ENCODE measurements at regions not wholly inside any gene's neighbourhood (a gene's known extent, or its start where the extent isn't known, plus 50 kb on each side); places are given as distances from the start of the nearest gene placed in this dataset.
A peak's percentile ranks its signal among the peaks of the same experiment; 100 is the strongest.

GRCh38 chr5:103374473-103374963 lies 116.0 kb downstream of the MACIR start:
- no peak for DNase-seq

DNA sequence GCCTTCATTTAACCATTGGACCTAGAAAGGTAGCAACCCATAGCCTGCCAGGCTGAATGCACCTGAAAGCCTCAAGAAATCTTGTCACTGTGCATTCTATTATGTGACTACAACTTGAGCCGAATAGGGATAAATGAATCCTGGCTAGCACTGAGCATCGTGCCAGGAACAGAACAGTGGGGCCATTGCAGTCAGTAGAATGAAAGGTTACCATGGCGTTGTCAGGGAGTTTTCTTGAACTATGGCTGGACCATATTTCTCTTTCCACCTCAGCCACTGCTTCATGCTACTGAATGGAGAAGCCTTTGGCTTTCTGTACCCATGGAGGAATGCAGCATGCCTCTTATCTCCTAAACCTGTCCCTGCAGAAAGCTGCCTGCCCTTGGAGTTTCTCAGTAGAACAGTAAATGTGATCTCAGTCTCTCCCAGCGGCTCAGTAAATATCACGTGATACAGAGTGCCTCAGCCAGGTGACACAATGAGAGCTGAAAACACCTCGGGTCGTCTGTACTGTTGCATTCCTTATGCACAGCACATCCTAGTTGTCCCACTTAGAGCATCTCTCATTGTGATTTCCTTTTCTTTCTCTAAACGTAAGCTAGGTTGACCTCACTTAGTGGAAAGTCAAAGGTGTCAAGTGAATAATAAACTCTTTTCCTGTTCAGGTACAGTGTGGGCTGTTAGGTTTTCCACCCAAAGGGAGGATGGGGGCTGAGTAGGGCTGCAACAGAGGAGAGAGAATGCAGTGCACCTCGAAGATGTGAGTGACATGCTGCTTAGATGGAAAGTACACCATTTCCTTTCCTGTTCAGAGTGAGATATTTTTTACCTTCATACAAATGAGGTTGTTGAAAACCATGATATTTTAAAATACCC lies 115.3 kb downstream of the MACIR start:
- no peak for DNase-seq

- no peak for DNase-seq
These were observed 112.6 kb downstream of the MACIR start for GRCh38 chr5:103371046-103371607.

GRCh38 chr5:103369125-103370120 lies 110.9 kb downstream of the MACIR start:
- peak; percentile 88 for DNase-seq

DNA sequence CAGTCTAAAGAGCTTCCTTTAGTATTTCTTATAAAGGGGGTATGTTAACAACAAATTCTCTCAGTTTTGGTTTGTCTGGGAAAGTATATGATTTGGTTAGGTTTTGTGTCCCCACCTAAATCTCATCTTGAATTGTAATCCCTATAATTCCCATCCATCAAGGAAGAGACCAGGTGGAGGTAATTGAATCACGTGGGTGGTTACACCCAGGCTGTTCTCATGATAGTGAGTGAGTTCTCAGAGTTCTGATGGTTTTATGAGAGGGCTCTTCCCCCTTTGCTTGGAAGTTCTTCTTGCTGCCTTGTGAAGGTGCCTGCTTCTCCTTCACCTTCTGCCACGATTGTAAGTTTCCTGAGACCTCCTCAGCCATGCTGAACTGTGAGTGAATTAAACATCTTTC lies 109.1 kb downstream of the MACIR start:
- DNase-seq = no peak

GRCh38 chr5:103366918-103367549 lies 108.5 kb downstream of the MACIR start:
- DNase-seq = no peak

DNA sequence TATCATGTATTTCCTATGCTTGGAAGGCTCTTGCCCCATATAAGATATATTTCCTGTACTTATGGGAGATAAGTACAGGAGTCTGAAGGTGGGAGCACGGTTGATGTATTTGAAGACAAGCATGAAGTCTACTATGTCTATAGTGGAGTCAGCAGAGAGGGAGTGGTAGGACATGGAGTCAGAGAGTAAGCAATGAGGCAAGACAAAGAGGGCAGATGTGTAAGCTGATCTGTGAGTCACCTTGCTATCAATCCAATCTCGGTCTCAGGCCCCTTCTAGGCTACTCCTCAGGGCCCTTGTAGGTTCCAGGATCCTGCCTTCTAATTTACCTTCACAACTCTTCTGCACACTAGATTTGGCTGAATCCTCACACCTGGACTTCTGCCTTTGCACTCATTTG lies 105.5 kb downstream of the MACIR start:
- no peak for DNase-seq

DNA sequence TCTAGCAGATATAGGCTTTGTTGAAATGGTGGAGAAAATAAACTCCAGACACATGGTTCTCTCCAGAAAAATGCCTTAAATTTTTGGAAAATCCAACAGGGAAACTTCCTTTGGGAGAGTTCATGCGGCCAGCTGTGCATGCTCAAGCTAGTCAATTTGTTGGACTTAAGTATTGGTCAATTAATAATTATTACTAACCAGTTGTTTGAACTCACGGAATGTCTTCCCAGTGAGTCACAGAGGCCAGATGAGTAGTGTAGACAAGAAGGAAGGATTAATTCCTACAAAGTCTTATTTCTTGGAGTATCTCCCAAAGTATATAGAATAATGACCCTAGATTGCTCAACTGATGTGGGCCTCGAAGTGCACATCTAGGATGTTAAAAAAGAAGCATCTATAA lies 103.6 kb downstream of the MACIR start:
- no peak for DNase-seq

DNA sequence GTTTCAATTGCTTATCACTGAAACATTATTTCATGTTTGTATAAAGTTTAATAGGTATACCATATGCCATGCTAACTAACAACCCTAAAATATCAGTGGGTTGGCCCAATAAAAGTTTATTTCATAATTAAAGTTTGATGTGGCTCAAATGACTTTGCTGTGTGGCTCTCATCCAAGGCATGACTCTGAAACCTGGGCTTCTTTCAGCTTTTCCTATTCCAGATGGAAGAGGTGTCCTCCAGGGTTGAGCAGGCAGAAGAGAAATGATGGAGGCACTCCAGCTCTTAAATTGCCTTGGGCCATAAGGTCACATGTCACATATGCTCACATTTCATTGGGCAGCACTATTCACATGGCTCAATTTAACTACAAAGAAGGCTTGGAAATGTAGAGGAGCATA lies 101.9 kb downstream of the MACIR start:
- DNase-seq = no peak

DNA sequence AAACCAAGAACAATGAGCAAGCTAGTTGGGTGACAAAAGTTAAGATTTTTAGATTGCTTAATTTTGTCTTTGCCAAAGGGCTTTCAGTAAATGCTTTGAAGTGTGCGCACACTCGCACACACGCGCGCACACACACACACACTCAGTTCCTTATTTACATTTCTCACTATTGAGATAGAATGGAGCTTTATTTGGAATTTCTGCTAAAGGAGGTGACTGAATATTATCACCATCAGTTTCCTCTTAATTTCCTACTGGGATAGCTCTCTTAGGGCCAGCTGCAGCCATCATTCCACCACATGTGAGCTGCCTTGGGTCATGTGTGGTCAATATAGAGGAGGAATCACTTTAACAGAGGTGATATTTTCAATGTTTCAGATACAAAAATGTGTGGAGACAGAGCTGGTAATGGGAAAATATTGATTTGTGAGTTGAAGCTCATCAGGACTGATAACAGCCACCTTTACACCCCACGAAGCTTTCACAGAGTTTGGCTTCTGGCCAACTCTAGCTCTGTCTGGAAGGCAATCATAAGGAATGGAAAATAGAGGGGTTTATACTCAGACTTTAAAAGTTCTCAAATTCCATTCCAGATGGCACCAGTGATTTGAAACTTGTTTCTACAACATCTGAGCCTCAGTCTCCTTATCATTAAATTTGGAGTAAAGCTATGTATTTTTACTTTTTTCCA lies 99.9 kb downstream of the MACIR start:
- no peak for DNase-seq

GRCh38 chr5:103357636-103358035 lies 99.1 kb downstream of the MACIR start:
- DNase-seq = no peak

DNA sequence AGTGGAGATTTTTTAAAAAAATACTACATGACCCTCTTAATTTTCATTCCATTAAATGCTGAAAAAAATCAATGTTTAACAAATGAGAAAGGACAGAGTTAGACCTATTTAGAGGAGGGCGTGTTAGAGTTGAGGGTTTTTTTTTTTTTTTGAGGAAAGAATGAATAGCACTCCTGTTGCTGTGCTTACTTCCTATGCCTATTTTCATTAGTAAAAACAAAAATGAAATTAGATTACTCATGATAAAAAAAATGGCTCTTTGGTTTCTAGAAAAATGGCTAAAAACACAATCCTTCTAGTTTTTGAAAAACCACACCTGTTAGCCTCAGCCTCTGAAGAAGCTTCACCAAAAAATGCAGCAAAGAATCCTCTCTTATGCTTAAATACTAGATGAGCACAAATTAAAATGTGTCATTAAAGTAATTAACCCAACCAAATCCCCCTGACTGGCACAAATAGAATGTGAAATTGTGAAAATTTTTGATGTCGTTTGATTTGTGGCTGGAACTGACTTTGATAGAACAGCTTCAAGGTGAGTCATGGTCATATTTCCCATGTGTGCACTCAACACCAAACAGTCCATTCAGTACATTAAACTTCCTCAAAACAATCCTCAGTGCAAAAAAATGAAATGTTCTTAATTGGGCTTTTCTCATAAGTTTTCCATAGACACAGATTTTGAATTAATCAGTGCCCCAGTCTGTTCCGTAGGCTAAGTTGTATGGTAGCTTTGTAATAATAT lies 98.0 kb downstream of the MACIR start:
- DNase-seq = no peak

DNA sequence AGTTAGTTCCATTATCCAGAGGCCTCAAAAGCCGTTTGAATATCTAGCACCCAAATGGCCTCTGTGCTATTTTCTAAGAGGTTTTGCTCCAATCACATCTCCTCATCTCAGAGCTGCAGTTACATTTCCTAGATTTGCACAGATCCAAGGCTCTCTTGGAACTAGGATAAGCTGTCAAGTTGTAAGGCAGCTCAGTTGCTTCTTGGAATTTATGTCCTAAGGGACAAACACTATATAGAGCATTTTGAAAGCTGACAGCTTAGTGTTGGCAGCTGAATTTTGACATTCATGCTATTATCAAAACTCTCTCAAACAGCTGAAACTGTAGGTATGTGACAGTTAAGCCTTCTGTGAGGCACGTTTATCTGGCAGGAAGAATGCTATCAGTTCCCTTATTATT lies 97.0 kb downstream of the MACIR start:
- DNase-seq = no peak

DNA sequence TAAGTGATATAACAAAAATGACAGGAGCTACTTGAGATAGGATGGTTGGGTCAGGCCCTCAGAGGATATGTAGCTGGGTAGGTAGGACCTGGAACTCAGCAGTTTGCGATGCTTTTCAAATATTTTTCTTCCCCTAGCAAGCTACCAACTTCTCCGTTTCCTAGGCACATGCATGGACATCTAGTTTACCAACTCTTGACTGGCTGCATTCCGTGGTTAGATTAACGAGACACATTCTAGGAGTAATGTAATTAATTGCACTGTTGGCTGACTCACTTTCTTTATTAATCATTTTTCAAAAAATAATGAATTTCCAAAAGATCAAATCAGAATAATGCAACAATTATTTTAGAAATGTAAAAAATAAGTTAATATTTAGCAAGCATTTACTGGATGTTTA lies 95.9 kb downstream of the MACIR start:
- DNase-seq = no peak

- no peak for DNase-seq
These were observed 95.0 kb downstream of the MACIR start for GRCh38 chr5:103353581-103353980.

- no peak for DNase-seq
These were observed 89.3 kb downstream of the MACIR start for GRCh38 chr5:103347716-103348423.

DNA sequence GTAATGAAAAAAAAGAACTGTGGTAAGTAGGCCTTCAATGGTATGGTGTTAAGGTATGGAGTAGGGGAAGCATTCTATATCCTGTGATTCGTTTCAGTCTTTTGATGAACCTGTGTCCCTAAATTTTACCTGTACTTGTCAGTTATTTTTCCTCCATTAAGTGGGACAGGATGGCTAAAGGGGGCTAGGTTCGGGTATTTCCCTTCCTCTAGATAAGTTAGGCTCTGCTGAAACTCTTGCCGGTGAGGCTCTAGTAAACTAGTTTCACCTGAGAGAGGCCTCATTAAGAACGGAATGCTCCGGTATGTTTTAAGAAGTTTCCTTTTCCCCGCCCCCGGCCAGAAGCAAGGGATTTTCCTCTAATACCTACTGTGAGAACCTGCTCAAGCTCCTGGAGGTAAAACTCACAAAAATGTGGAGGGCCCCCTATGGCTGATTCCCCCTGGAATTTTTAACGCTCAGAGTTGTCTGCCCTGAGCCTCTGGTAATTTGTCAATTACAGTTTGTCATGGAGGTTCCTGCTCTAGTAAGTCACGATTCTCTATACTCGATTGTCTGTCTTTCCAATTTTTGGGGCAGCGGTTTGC lies 87.7 kb downstream of the MACIR start:
- no peak for DNase-seq

GRCh38 chr5:103345461-103345860 lies 86.9 kb downstream of the MACIR start:
- no peak for DNase-seq

DNA sequence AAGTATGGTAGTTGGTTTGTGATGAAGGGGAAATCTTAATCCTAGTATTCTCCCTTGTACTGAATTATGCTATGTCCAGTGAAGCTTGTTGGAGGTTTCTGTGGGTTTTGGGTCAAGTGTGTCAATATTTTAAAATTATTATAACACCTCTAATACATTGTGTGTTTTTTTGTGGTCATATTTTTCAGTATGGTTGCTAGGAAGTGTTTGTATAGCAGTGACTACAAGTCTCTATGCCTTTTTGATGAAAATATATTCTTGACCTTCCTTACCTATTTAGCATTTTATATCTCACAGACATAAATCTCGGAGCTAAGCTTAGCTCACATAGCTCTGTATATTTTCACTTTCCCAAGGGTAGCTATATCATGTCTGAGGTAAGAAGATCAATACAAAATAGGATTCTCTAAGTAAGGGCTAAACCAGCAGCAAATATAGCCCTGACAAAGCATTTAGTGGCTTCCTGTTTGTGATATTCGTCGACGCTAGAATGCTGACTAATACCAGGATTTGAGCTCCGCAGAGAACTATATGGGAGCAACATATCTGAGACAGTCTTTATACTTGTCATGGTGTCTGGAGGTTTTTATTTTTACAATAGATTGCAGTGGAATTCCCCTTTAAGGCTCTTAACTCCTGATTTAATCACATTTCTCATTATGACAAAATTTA lies 82.3 kb downstream of the MACIR start:
- no peak for DNase-seq

GRCh38 chr5:103340132-103340531 lies 81.6 kb downstream of the MACIR start:
- no peak for DNase-seq
